OCI-LY7 (cell line): ENCODE measurements at regions not wholly inside any gene's neighbourhood (a gene's known extent, or its start where the extent isn't known, plus 50 kb on each side); places are given as distances from the start of the nearest gene placed in this dataset.

ENCODE experiments used
- BruUV-seq: library from RNA; stranded (reverse); fragments of 400-500 nt; replicated peaks from 2 replicates; lab custom pipeline; 2021; lab: Mats Ljungman, UMichigan
- CTCF ChIA-PET: fragments of 300-600 bp; sonication (Branson Sonifier 250); formaldehyde crosslinking; loops from one replicate; lab custom pipeline; 2022; ENCODE audit warnings: antibody characterized with exemption; ENCODE audit not compliant: unreplicated experiment; lab: Charles Lee
- POLR2A ChIA-PET: fragments of 300-600 bp; sonication (Branson Sonifier 250); formaldehyde crosslinking; loops from one replicate; lab custom pipeline; 2022; ENCODE audit warnings: antibody characterized with exemption; lab: Charles Lee
- DNase-seq: peaks from one replicate; pipeline ENCODE4 v3.0.0-alpha.2; 2015; ENCODE audit warnings: low spot score
- H2AFZ ChIP-seq: fragments of 200-600 bp; sonication (generic), shearing (Covaris generic); 2 replicates; pipeline ENCODE4 v1.6.1; 2014; ENCODE audit warnings: mild to moderate bottlenecking, antibody characterized with exemption, low read length, moderate library complexity
- H3K27ac ChIP-seq: fragments of 200-600 bp; sonication (generic); 2 replicates; pipeline ENCODE4 v1.5.1; 2014; ENCODE audit warnings: mixed run types, low read depth, mild to moderate bottlenecking, moderate library complexity, low read length, inconsistent platforms; ENCODE audit not compliant: poor library complexity, severe bottlenecking
- H3K36me3 ChIP-seq: fragments of 200-600 bp; sonication (generic); 2 replicates; pipeline ENCODE4 v1.6.1; 2014; ENCODE audit warnings: mild to moderate bottlenecking, antibody characterized with exemption, low read length, moderate library complexity, mixed read lengths; ENCODE audit not compliant: insufficient read depth
- H3K4me1 ChIP-seq: fragments of 200-600 bp; sonication (generic); 2 replicates; pipeline ENCODE4 v1.5.1; 2014; ENCODE audit warnings: mild to moderate bottlenecking, low read length; ENCODE audit not compliant: insufficient read depth, poor library complexity, severe bottlenecking
- H3K4me2 ChIP-seq: fragments of 200-600 bp; sonication (generic); 2 replicates; pipeline ENCODE4 v1.6.1; 2014; ENCODE audit warnings: mild to moderate bottlenecking, low read length
- H3K4me3 ChIP-seq: fragments of 200-600 bp; sonication (generic); 2 replicates; pipeline ENCODE4 v1.5.1; 2014; ENCODE audit warnings: mild to moderate bottlenecking, low read depth, low read length; ENCODE audit not compliant: poor library complexity, severe bottlenecking
- H3K79me2 ChIP-seq: fragments of 200-600 bp; sonication (generic); 2 replicates; pipeline ENCODE4 v1.6.1; 2016; ENCODE audit warnings: low read depth, mild to moderate bottlenecking, low read length, moderate library complexity, mixed read lengths; ENCODE audit not compliant: insufficient read depth
- H3K9me2 ChIP-seq: fragments of 200-600 bp; sonication (generic); 2 replicates; pipeline ENCODE4 v1.6.1; 2016; ENCODE audit warnings: mild to moderate bottlenecking, low read length, mixed read lengths; ENCODE audit not compliant: insufficient read depth
- H3K9me3 ChIP-seq: fragments of 200-600 bp; sonication (generic); 2 replicates; pipeline ENCODE4 v1.6.1; 2014; ENCODE audit warnings: mild to moderate bottlenecking, mixed run types, low read length, mixed read lengths
- H4K20me1 ChIP-seq: fragments of 200-600 bp; sonication (generic); 2 replicates; pipeline ENCODE4 v1.6.1; 2014; ENCODE audit warnings: mild to moderate bottlenecking, antibody characterized with exemption, low read length, moderate library complexity, mixed read lengths; ENCODE audit not compliant: insufficient read depth
- CTCF ChIP-seq: fragments of 200-600 bp; sonication (generic); conservative IDR thresholded peaks from 2 replicates; pipeline ENCODE4 v1.5.1; 2014; ENCODE audit warnings: mild to moderate bottlenecking, antibody characterized with exemption, low read length, moderate library complexity, mixed read lengths
- EZH2phosphoT487 ChIP-seq: fragments of 200-600 bp; sonication (generic); IDR thresholded peaks from 2 replicates; pipeline ENCODE4 v1.6.1; 2018; ENCODE audit warnings: low read depth, borderline replicate concordance, mild to moderate bottlenecking, mixed run types, antibody characterized with exemption, low read length, moderate library complexity, mixed read lengths
- intact Hi-C: fragments of 100-400 bp; cut with micrococcal nuclease; formaldehyde crosslinking; loops from one replicate; pipeline ENCODE4 v1.10.0; 2022; ENCODE audit not compliant: unreplicated experiment

GRCh38 chr18:34001376-34001775 lies 223.3 kb downstream of the NOL4 start:
- no peak overlapping the region for H2AFZ ChIP-seq
- TF ChIP-seq CTCF (no peak), EZH2phosphoT487 (no peak)
- no peaks in the 10 kb centered on the region for H3K9me3 ChIP-seq
- DNase-seq = no peak
- POLR2A ChIA-PET = no interaction called here
- H3K79me2 ChIP-seq = no peaks in the 10 kb centered on the region
- no peak overlapping the region for H3K4me2 ChIP-seq
- intact Hi-C loops = no loop called here
- no peaks in the 10 kb centered on the region for H3K4me1 ChIP-seq
- no peak overlapping the region for H3K27ac ChIP-seq
- no peaks in the 10 kb centered on the region for H4K20me1 ChIP-seq
- CTCF ChIA-PET = no interaction called here
- no peak overlapping the region for H3K4me3 ChIP-seq
- no peaks in the 10 kb centered on the region for H3K36me3 ChIP-seq
- no peaks in the 10 kb centered on the region for H3K9me2 ChIP-seq
- BruUV-seq = no TSS peak

- Histone ChIP-seq H3K9me3 (no peaks in the 10 kb centered on the region), H3K4me3 (no peak overlapping the region), H3K4me1 (no peaks in the 10 kb centered on the region), H3K79me2 (no peaks in the 10 kb centered on the region), H4K20me1 (no peaks in the 10 kb centered on the region), H3K36me3 (no peaks in the 10 kb centered on the region), H3K27ac (no peak overlapping the region), H3K4me2 (no peak overlapping the region), H2AFZ (no peak overlapping the region), H3K9me2 (no peaks in the 10 kb centered on the region)
- no peak for DNase-seq
- POLR2A ChIA-PET = no interaction called here
- intact Hi-C loops = no loop called here
- no TSS peak for BruUV-seq
- CTCF ChIA-PET = no interaction called here
- TF ChIP-seq CTCF (no peak), EZH2phosphoT487 (no peak)
These were observed 237.5 kb downstream of the NOL4 start for GRCh38 chr18:33987206-33987605.

- H3K9me2 ChIP-seq = no peaks in the 10 kb centered on the region
- no peaks in the 10 kb centered on the region for H3K9me3 ChIP-seq
- ChIA-PET POLR2A (no interaction called here), CTCF (no interaction called here)
- no peak for DNase-seq
- intact Hi-C loops = no loop called here
- no peak overlapping the region for H2AFZ ChIP-seq
- no peaks in the 10 kb centered on the region for H4K20me1 ChIP-seq
- TF ChIP-seq EZH2phosphoT487 (no peak), CTCF (no peak)
- no peaks in the 10 kb centered on the region; the same call in 1 of the 2 replicates for H3K36me3 ChIP-seq
- no TSS peak for BruUV-seq
- no peaks in the 10 kb centered on the region for H3K79me2 ChIP-seq
- H3K4me1 ChIP-seq = no peaks in the 10 kb centered on the region
- no peak overlapping the region for H3K27ac ChIP-seq
- no peak overlapping the region for H3K4me2 ChIP-seq
- H3K4me3 ChIP-seq = no peak overlapping the region
These were observed 241.6 kb downstream of the NOL4 start for GRCh38 chr18:33983126-33983525.
